RWPE1 (cell line): ENCODE measurements at regions not wholly inside any gene's neighbourhood (a gene's known extent, or its start where the extent isn't known, plus 50 kb on each side); places are given as distances from the start of the nearest gene placed in this dataset.

ENCODE experiments used
- CTCF ChIA-PET: fragments of 350-600 bp; sonication (Branson Sonifier 250); formaldehyde crosslinking; extraction: SDS; loops from one replicate; lab custom pipeline; 2021; lab: Yijun Ruan, JAX
- POLR2A ChIA-PET: fragments of 400-600 bp; formaldehyde crosslinking; extraction: SDS; loops from one replicate; lab custom pipeline; 2020; ENCODE audit warnings: antibody characterized with exemption; ENCODE audit not compliant: low non-redundant PET; lab: Yijun Ruan, JAX
- DNase-seq: peaks from one replicate; pipeline ENCODE4 v3.0.0; 2012; ENCODE audit warnings: low spot score
- H3K27ac ChIP-seq: fragments of 450-650 bp; 2 replicates; pipeline ENCODE4 v1.5.1; 2017
- CTCF ChIP-seq: fragments of 450-650 bp; conservative IDR thresholded peaks from 2 replicates; pipeline ENCODE4 v1.5.1; 2017; ENCODE audit warnings: low read depth, mild to moderate bottlenecking

DNA sequence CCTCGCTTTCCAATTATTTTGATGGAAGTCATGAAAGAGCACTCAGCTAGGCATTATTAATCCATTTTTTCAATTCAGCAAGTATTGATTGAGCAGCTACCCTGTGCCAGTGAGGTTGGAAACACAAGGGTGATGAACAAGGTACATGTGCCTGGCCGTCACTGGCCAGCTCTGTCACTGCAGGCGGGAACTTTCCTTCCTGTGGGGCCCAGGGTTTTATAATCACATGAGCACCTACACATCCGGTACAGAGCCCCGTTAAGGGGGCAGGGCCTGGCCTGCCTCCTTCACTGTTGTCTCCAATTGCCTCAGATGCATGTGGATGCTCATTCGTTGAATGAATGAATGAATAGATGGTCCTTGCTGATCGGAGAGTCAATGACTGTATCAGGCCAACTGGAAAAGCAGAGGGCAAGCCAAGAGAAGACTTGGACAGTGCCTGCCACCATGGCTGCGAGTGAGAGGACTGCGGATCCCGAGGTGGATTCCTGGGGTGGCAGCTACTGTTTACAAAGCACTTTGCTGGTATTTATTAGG lies 55.9 kb upstream of the KCNMB1 start:
- POLR2A ChIA-PET = no interaction called here
- no peak for DNase-seq
- no peak overlapping the region for H3K27ac ChIP-seq
- TF ChIP-seq CTCF = no peak
- CTCF ChIA-PET = interaction anchor here (4.6 kb wide), 1 partner anchor 10 kb away, joined by 18 read pairs; no protein-coding TSS in a partner anchor

DNA sequence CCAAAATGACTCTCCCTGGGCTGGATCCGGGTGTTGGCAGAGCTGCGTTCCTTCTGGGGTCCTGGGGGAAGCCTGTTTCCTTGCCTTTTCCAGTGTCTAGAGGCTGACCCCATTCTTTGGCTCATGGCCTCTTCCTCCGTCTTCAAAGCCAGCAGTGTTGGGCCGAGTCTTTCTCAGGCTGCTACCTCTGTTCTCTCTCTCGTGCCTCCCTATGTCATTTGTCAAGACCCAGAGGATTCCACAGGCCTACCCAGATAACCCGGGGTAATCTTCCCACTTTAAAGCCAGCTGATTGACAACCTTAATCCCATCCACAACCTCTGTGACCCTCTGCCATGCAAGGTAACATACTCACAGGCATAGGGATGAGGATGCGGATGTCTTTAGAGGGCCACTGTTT lies 55.0 kb upstream of the KCNMB1 start:
- no peak overlapping the region for H3K27ac ChIP-seq
- no peak for TF ChIP-seq CTCF
- no peak for DNase-seq
- POLR2A ChIA-PET = no interaction called here
- CTCF ChIA-PET = interaction anchor here (4.6 kb wide), 1 partner anchor 9 kb away, joined by 18 read pairs; no protein-coding TSS in a partner anchor

- DNase-seq = no peak
- TF ChIP-seq CTCF = no peak
- ChIA-PET POLR2A (no interaction called here), CTCF (interaction anchor here (4.6 kb wide), 1 partner anchor 8 kb away, joined by 18 read pairs; no protein-coding TSS in a partner anchor)
- H3K27ac ChIP-seq = no peak overlapping the region
Observed at GRCh38 chr5:170443624-170444023, 54.5 kb upstream of the KCNMB1 start.

DNA sequence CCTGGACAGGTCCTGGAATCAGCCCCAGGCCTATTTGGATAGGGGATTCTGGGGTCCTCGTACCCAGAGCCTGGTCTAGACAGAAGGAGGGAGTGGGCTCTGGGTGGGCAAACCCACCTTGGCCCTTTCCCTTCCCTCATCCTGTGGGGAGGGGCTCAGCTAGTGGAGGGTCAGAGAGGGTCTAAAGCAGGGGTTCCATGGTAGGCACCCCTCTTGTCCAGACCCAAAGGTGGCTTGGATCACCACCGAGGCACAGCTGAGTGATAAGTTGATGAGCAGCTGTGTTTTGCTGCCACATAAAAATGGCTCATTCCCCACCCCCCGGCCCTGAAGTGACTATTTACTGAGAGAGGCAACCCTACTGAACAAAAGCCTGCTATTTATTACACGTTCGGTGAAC lies 53.8 kb upstream of the KCNMB1 start:
- TF ChIP-seq CTCF = no peak
- CTCF ChIA-PET = interaction anchor here (0.9 kb wide), 1 partner anchor 190 kb away, joined by 4 read pairs; no protein-coding TSS in a partner anchor
- POLR2A ChIA-PET = no interaction called here
- no peak overlapping the region for H3K27ac ChIP-seq
- no peak for DNase-seq

DNA sequence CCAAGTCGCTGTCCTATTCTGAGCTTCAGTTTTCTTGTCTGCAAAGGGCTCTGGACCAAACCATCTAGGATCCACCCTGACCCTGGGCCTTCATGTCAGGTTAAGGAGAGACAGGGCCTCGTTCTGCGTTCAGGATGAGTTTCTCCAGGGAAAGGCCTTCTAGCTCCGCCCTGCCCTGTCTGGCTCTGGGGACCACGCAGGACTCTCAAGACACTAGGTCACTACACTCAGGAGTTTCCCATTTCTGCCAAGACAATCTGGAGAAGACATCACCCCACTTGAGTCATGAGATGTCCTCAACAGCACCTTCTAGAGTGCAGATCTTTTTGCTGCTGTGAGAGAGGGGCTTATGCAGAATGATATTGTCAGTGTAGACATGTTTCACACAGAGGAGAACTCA lies 53.2 kb upstream of the KCNMB1 start:
- no peak for DNase-seq
- POLR2A ChIA-PET = no interaction called here
- CTCF ChIA-PET = interaction anchor here (0.9 kb wide), 1 partner anchor 191 kb away, joined by 4 read pairs; no protein-coding TSS in a partner anchor
- TF ChIP-seq CTCF = no peak
- no peak overlapping the region for H3K27ac ChIP-seq

DNA sequence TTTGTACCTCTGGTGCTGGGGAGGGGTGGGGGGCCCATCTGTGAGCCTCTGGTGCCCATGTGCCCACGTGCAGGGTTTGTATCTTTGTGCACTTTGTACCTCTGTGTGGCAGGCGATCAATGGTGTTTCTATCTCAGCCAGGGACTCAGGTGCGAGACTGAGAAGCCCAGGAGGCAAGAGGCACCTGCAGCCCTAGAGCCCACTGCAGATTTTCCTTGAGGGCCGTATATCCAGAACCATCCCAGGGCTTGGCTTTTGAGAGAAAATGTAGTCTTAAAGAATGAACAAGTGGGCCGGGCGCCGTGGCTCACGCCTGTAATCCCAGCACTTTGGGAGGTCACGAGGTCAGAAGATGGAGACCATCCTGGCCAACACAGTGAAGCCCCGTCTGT lies 52.2 kb upstream of the KCNMB1 start:
- DNase-seq = no peak
- TF ChIP-seq CTCF = no peak
- CTCF ChIA-PET = no interaction called here
- no peak overlapping the region for H3K27ac ChIP-seq
- POLR2A ChIA-PET = no interaction called here
